ENCODE measurements at regions not wholly inside any gene's neighbourhood (a gene's known extent, or its start where the extent isn't known, plus 50 kb on each side); places are given as distances from the start of the nearest gene placed in this dataset.

DNA sequence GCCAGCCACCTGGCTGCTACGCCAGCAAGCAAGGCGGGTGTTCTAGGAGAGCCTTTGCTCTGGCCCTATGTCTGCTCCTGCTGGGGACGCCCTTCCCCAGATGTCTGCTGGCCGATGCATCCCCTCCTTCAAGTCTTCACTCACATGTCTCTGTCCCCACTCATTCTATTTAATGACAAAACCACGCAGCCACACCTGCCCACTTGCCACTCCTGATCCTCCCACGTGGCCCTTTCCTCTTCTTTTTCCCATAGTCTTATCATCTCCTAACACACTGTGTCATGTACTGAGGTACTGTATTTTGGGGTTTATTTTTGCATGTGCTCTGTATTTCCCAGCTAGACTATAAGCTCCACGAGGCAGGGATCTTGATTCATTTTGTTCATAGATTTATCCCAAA is 62.0 kb upstream of the HRH2 start:
- TF ChIP-seq ESRRA (IDR thresholded peaks at IDR 0.05; ENCODE audit: low read length) (no peak), EZH2 (IDR thresholded peaks at IDR 0.05; ENCODE audit: borderline replicate concordance, control insufficient read depth, low read depth, low read length) (no peak)
- TF ChIP-seq, protein P1, sequence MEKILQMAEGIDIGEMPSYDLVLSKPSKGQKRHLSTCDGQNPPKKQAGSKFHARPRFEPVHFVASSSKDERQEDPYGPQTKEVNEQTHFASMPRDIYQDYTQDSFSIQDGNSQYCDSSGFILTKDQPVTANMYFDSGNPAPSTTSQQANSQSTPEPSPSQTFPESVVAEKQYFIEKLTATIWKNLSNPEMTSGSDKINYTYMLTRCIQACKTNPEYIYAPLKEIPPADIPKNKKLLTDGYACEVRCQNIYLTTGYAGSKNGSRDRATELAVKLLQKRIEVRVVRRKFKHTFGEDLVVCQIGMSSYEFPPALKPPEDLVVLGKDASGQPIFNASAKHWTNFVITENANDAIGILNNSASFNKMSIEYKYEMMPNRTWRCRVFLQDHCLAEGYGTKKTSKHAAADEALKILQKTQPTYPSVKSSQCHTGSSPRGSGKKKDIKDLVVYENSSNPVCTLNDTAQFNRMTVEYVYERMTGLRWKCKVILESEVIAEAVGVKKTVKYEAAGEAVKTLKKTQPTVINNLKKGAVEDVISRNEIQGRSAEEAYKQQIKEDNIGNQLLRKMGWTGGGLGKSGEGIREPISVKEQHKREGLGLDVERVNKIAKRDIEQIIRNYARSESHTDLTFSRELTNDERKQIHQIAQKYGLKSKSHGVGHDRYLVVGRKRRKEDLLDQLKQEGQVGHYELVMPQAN (conservative IDR thresholded peaks at IDR 0.05), result no peak
- TF ChIP-seq, protein P2, sequence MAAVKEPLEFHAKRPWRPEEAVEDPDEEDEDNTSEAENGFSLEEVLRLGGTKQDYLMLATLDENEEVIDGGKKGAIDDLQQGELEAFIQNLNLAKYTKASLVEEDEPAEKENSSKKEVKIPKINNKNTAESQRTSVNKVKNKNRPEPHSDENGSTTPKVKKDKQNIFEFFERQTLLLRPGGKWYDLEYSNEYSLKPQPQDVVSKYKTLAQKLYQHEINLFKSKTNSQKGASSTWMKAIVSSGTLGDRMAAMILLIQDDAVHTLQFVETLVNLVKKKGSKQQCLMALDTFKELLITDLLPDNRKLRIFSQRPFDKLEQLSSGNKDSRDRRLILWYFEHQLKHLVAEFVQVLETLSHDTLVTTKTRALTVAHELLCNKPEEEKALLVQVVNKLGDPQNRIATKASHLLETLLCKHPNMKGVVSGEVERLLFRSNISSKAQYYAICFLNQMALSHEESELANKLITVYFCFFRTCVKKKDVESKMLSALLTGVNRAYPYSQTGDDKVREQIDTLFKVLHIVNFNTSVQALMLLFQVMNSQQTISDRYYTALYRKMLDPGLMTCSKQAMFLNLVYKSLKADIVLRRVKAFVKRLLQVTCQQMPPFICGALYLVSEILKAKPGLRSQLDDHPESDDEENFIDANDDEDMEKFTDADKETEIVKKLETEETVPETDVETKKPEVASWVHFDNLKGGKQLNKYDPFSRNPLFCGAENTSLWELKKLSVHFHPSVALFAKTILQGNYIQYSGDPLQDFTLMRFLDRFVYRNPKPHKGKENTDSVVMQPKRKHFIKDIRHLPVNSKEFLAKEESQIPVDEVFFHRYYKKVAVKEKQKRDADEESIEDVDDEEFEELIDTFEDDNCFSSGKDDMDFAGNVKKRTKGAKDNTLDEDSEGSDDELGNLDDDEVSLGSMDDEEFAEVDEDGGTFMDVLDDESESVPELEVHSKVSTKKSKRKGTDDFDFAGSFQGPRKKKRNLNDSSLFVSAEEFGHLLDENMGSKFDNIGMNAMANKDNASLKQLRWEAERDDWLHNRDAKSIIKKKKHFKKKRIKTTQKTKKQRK (IDR thresholded peaks at IDR 0.05; ENCODE audit: low read depth, low read length), result no peak
